GM23338 (cell line): ENCODE measurements at regions not wholly inside any gene's neighbourhood (a gene's known extent, or its start where the extent isn't known, plus 50 kb on each side); places are given as distances from the start of the nearest gene placed in this dataset.

Experiments
- CTCF ChIP-seq, 2 experiments: fragments of 200-600 bp in 1 of 2; sonication (generic) in 1 of 2; conservative IDR thresholded peaks; 2 replicates each; pipeline versions ENCODE4 v1.5.1 to v1.6.1; 2016 to 2017; ENCODE audit warnings: antibody characterized with exemption in 2 of 2, low read depth in 2 of 2, mild to moderate bottlenecking in 2 of 2, moderate library complexity in 1 of 2
- EZH2 ChIP-seq: fragments of 200-600 bp; sonication (generic); IDR thresholded peaks from one replicate; pipeline ENCODE4 v1.8.0; 2017; ENCODE audit warnings: antibody characterized with exemption, mild to moderate bottlenecking, low read depth; ENCODE audit not compliant: unreplicated experiment
- EZH2phosphoT487 ChIP-seq: fragments of 200-600 bp; sonication (generic); IDR thresholded peaks from one replicate; pipeline ENCODE4 v1.8.1; 2018; ENCODE audit warnings: antibody characterized with exemption; ENCODE audit not compliant: unreplicated experiment
- JUNB ChIP-seq: IDR thresholded peaks from one replicate; pipeline ENCODE4 v1.6.1; 2016; ENCODE audit warnings: antibody characterized with exemption; ENCODE audit not compliant: unreplicated experiment
- POLR2AphosphoS5 ChIP-seq: IDR thresholded peaks from 2 replicates; pipeline ENCODE4 v1.6.1; 2016; ENCODE audit warnings: antibody characterized with exemption, low read depth
- TF ChIP-seq, protein P1 (sequence below): IDR thresholded peaks from one replicate; pipeline ENCODE4 v1.6.1; 2018; ENCODE audit warnings: antibody characterized with exemption; ENCODE audit not compliant: unreplicated experiment

GRCh38 chr18:28740575-28740974 is 563.6 kb upstream of the CDH2 start:
- TF ChIP-seq POLR2AphosphoS5: no peak
- no peak for TF ChIP-seq CTCF (conservative IDR thresholded peaks at IDR 0.05; ENCODE audit: low read depth in 2 of 2)
- no peak for TF ChIP-seq EZH2
- TF ChIP-seq, protein P1, sequence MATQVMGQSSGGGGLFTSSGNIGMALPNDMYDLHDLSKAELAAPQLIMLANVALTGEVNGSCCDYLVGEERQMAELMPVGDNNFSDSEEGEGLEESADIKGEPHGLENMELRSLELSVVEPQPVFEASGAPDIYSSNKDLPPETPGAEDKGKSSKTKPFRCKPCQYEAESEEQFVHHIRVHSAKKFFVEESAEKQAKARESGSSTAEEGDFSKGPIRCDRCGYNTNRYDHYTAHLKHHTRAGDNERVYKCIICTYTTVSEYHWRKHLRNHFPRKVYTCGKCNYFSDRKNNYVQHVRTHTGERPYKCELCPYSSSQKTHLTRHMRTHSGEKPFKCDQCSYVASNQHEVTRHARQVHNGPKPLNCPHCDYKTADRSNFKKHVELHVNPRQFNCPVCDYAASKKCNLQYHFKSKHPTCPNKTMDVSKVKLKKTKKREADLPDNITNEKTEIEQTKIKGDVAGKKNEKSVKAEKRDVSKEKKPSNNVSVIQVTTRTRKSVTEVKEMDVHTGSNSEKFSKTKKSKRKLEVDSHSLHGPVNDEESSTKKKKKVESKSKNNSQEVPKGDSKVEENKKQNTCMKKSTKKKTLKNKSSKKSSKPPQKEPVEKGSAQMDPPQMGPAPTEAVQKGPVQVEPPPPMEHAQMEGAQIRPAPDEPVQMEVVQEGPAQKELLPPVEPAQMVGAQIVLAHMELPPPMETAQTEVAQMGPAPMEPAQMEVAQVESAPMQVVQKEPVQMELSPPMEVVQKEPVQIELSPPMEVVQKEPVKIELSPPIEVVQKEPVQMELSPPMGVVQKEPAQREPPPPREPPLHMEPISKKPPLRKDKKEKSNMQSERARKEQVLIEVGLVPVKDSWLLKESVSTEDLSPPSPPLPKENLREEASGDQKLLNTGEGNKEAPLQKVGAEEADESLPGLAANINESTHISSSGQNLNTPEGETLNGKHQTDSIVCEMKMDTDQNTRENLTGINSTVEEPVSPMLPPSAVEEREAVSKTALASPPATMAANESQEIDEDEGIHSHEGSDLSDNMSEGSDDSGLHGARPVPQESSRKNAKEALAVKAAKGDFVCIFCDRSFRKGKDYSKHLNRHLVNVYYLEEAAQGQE: no peak
- no peak for TF ChIP-seq EZH2phosphoT487
- TF ChIP-seq JUNB: no peak
